Femur (tissue), 1 donor: ENCODE measurements at regions not wholly inside any gene's neighbourhood (a gene's known extent, or its start where the extent isn't known, plus 50 kb on each side); places are given as distances from the start of the nearest gene placed in this dataset.

ENCODE experiments used
- DNase-seq: peaks from one replicate; pipeline ENCODE4 v3.0.0-alpha.2; 2017

DNA sequence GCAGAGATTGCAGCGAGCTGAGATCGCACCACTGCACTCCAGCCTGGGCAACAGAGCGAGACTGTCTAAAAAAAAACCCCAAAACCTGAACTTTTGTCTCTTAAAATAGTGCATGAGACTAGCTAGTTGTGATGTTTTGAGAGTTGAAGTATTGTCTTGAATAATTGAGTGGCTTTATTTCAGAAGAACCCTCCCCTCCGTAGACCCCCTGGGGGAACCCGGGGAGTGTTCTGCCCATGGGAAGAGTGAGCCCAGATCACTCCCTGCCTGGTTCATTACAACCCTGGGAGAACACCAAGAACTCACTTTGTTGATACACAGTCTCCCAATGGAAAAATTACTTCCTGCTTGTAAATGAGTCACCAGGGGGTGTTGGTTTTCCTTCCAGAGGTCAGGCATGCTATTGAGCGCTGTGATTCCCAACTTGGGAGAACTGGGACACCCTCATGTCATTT is 65.3 kb upstream of the SHISA3 start:
- no peak for DNase-seq

DNA sequence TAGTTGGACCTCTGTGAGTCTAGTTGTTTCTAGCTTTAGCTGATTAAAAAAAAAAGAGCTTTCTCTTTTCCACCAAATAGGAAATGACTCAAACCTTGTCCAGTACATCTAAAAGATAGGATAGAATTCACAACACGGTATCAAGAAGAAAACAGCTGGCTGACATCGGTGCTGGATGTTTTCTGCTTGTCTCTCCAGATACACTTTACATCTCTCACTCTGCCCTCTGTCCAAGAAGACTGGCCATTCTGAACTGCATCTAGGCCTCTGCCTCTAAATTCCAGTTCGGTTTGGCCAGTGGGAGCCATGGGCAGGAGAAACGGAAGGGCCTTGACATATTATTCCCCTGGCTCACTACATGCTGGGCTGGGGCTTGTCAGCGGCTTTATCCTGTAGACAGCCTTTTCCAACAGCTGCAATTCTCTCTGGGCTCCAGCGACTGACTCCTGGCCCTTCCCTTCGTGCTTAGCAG is 57.3 kb upstream of the SHISA3 start:
- no peak for DNase-seq

DNA sequence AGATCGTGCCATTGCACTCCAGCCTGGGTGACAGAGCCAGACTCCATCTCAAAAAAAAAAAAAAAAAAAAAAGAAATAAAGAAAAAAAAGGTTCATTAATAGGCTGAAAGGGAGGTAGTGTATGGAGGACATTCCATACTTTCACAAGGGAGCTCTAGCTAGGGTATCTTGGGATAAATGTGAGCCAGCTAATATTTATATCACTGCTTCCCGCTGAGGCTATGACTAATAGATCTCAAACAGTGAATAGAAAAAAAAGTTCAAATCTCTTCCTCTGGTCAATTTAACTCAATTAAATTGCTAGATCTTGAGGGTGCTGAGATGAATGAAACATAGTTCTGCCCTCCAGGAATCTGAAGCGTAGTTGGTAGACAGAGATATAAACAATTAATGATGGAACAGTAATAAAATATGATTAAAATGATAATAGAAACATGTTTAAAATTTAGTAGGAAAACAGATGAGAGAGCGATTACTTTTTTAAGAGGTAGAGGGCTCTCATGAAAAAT is 55.7 kb upstream of the SHISA3 start:
- no peak for DNase-seq

DNA sequence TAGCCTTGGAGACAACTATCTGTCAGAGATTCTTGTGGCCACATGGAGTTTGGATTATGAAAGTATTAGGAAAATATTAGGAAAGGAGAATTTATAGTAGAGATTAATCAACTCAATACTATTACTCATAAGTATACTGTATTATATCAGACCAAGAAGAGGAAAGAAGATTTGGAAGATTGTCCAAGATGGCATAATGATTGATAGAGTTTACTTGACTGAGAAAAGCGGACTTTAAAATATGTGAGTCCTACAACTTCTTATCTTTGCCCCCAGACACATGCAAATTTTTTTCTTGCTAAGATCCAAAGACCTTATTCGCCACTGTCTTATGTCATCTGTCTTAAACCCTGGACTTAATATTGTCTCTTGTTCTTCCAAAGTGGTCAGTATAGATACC is 54.8 kb upstream of the SHISA3 start:
- no peak for DNase-seq

DNA sequence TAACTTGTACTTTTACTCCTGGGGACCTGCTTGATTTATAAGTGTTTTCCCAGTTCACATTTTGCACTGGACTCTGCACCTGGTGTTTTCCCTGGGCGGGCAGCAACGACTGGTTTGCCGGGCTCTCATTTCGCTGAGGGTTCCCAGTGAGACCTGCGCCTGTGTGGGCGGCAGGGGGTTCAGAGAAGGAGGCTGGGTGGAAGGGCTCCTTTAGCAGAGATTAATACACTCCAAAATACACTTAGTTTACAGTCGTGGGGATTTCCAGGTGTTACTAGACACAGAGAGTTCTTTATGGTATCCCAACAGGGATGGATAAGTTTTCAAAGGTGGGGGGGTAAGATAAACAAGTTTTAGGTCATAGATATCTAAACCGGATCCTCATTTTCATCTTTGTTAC is 53.0 kb upstream of the SHISA3 start:
- DNase-seq: no peak

DNA sequence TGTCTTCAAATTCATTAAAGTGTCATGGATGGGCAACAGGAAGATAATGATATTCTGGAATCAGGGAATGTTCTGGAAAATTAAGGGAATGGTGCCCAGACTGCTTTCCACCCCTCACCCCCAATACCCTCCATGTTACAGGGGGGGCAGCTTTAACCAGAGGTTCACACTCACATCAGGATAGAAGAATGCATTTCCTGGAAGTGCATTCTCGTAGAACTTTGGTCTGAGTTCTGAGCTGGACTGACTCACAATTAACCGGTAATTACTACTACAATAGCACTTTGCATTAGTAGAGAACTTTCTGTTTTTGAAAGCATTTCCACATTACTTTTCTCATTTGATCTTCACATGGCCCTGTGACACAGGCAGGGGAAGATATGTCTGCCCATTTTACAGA is 52.5 kb upstream of the SHISA3 start:
- no peak for DNase-seq

DNA sequence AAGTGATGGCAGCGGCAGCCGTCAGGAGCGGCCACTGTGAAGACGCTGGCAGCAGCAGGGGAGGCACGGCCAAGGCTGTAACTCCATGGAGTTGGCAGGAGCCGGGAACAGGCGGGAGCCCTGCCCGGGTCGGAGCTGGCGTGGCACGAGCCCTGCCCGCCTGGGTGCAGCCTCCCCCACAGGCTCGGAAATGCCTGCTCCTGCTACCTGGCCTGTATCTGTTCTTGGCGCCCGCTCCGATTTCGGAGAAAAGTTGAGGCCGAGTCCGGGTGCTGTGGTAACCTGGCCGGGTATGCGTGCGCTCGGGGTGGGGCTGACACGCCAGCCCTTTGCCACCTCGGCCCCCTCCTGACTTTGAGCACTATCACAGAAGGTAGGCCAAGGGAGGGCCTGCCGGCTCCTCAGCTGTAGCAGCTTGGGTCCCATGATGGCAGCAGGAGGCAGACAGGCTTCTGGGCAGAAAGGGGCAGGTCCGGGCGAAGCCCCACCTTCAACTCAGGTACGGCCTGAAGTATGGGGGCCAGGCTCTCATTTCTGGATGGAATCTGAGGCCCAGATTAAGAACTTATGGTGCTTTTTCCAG is 51.2 kb upstream of the SHISA3 start:
- no peak for DNase-seq

DNA sequence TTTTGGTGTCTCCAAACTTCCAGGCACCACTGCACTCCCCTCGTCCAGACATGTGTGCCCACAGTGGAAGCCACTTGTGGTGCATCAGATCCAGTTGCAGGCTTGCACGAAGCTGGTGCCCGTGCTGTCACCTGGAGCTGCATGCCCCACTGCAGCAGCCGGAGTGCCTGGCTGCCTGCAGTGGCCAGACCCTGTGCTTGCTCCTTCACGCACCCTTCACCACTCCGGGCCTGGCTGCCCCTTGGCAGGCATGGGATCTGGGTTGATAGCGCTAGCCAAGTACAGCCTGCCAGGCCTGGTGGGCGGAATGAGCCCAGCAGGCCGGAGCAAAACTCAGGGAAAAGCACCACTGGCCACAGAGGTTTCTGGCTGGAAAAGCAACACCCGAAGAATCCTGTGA is 50.2 kb upstream of the SHISA3 start:
- DNase-seq: no peak
